ENCODE measurements at regions not wholly inside any gene's neighbourhood (a gene's known extent, or its start where the extent isn't known, plus 50 kb on each side); places are given as distances from the start of the nearest gene placed in this dataset.
"Not testable (repeated sequence)": the region's sequence is repeated elsewhere in the genome, so short reads cannot be mapped to it uniquely, and the experiment has no call there.

- DNase-seq = no peak
These were observed 141.6 kb upstream of the PALMD start for GRCh38 chr1:99504287-99504686.

DNA sequence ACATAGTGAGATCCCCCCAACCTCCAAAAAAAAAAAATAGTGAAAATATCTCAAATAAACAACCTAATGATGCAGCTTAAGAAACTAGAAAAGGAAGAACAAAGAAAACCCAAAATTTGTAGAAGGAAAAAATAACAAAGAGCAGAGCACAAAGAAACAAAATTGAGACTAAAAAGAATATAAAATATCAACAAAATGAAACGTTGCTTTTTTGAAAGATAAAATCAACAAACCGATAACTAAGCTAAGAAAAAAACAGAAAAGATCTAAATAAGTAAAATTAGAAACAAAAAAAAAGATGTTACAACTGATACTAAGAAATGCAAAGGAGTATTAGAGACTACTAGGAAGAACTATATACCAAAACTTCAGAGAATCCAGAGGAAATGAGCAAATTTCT, 139.3 kb upstream of the PALMD start:
- DNase-seq = no peak

- DNase-seq = not testable (repeated sequence)
These were observed 138.5 kb upstream of the PALMD start for GRCh38 chr1:99507446-99507845.

DNA sequence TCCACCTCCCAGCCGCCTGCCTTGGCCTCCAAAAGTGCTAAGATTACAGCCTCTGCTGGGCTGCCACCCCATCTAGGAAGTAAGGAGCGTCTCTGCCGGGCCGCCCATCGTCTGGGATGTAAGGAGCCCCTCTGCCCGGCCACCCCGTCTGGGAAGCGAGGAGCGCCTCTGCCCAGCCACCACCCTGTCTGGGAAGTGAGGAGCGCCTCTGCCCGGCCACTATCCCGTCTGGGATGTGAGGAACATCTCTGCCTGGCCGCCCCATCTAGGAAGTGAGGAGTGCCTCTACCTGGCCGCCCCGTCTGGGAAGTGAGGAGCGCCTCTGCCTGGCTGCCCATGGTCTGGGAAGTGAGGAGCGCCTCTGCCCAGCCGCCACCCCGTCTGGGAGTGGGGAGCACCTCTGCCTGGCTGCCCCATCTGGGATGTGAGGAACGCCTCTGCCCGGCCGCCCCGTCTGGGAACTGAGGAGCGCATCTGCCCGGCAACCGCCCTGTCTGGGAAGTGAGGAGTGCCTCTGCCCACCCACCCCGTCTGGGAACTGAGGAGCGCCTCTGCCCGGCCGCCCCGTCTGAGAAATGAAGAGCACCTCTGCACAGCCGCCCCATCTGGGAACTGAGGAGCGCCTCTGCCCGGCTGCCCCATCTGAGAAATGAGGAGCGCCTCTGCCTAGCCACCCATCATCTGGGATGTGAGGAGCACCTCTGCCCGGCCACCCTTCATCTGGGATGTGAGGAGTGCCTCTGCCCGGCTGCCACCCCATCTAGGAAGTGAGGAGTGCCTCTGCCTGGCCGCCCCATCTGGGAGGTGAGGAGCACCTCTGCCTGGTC, 137.8 kb upstream of the PALMD start:
- no peak for DNase-seq

GRCh38 chr1:99508733-99509445, 137.0 kb upstream of the PALMD start:
- DNase-seq = not testable (repeated sequence)

DNA sequence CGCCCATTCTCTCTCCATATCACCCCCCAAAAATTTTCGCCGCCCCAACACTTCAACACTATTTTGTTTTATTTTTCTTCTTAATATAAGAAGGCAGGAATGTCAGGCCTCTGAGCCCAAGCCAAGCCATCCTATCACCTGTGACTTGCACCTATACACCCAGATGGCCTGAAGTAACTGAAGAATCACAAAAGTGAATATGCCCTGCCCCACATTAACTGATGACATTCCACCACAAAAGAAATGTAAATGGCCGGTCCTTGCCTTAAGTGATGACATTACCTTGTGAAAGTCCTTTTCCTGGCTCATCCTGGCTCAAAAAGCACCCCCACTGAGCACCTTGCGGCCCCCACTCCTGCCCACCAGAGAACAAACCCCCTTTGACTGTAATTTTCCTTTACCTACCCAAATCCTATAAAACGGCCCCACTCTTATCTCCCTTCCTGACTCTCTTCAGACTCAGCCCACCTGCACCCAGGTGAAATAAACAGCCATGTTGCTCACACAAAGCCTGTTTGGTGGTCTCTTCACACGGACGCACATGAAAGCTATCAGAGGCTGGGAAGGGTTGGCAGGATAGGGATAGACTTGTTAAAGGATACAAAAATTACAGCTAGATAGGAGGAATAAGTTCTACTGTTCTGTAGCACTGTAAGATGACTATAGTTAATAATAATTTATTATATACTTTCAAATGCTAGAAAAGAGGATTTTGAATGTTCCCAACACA, 130.9 kb upstream of the PALMD start:
- not testable (repeated sequence) for DNase-seq

DNA sequence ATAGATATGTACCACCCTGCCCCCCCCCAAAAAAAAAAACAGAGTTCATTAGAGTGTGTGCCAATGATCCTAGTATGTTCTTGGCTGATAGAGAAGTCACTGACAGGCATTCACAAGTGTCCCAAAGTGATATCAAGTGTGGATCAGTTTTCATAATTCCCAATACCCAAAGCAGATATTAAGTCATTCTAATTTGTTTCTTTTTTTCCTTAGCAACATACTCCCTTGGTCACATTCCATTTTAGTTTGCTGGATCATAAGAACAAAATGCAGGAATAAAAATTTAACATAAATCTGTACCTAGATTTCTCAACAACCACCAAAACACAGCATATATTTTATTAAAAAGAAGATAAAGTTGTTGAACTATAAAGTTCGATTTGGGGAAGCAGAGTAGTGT, 129.8 kb upstream of the PALMD start:
- no peak for DNase-seq

DNA sequence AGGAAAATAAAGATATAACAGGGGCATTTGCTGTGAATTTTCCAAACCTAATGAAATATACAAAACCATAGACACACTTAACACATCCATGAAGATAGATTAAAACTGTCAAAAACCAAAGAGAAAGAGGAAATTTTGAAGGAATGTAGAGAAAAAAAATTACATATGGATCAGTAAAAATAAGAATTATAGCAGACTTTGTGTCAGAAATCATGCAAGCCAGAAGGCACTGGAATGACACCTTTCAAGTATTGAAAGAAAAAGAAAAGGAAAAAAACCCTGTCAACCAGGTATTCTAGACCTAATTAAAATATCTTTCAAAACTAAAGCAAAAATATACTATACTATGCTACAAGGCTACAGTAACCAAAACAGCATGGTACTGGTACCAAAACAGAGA, 125.8 kb upstream of the PALMD start:
- no peak for DNase-seq

GRCh38 chr1:99525331-99525730, 120.6 kb upstream of the PALMD start:
- no peak for DNase-seq

DNA sequence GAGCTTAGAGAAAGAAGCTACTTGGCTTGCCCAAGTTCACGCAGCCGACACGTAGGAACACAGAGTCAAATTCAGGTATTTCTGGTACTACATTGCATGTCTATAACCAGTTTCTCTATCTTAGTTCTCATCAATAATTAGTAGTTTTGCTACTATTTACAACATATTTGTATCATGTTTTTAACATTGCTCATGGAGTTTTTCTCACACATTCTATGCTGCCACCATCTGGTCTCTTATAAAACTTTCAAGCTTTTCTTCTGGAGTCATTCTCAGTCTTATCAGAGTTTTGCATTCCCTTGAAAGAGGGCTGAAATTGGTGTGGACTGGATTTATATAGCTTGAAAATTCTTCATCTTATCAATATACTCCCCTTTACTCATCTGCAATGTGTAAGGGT, 118.8 kb upstream of the PALMD start:
- DNase-seq = peak; percentile 10

DNA sequence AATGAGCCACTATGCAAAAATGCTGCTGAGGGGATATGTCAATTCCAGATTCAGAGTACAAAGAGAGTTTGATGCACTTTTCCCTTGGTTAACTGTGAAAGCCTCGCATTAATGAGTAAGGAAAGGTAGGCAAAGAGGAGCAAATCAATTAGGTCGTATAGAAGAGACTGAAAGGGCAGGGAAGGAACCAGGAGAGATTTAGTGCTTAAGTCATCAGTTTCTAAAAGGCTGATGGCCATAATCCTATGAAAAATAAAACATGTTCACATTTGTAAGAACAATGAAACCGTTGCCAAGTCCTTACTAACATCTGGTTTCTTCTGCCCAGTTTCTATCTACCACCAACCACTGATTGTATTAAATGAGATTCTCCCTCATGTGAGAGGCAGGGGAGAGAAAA, 118.4 kb upstream of the PALMD start:
- DNase-seq = no peak

GRCh38 chr1:99529002-99529401, 116.9 kb upstream of the PALMD start:
- no peak for DNase-seq

DNA sequence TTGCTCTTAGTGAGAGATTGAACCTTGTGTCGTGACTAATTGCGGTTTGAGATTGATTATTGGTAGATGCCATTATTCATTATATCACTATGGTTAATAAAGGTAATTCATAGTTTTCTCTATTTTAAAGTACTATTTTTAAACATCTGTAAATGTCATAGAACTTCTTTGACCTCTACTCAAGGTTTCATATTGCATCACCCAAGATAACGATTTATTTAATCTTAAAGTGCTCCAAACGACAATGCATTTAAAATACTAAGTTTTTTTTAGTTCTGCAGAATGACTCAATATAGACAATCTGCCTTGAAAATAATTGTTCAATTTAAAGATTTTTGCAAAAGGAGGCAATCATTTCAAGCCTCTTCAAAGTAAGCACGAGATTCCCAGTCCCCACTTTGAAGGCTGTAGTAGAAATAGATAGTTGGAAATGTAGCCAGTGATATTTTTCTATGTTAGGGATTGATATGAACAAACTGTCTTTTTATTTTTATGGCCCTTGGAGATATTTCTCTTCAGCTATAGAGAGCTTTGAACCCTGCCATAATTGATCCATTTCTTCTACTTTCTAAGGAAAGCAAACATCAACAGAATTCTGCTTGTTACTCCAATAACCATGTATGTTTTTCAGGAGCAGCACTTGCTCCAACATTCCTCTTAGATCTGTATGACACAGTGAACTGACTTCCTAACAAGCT, 114.2 kb upstream of the PALMD start:
- no peak for DNase-seq

DNA sequence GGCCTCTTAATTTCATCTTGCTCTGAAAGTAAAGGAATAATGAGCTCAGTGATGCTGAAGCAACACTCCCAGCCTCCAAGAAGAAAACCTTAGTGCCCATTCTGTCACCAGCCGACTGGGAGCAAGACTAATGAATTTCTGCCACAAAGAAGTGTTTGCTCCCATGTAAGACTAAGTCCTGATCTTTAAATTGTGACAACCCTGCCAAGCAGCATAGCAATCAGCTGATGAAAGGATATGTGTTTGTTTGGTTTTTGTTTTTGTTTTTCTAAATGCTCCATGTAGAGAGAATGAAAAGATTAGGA, 113.7 kb upstream of the PALMD start:
- DNase-seq = no peak

GRCh38 chr1:99533909-99534637, 111.8 kb upstream of the PALMD start:
- DNase-seq = no peak

GRCh38 chr1:99534638-99534930, 111.3 kb upstream of the PALMD start:
- DNase-seq = no peak

DNA sequence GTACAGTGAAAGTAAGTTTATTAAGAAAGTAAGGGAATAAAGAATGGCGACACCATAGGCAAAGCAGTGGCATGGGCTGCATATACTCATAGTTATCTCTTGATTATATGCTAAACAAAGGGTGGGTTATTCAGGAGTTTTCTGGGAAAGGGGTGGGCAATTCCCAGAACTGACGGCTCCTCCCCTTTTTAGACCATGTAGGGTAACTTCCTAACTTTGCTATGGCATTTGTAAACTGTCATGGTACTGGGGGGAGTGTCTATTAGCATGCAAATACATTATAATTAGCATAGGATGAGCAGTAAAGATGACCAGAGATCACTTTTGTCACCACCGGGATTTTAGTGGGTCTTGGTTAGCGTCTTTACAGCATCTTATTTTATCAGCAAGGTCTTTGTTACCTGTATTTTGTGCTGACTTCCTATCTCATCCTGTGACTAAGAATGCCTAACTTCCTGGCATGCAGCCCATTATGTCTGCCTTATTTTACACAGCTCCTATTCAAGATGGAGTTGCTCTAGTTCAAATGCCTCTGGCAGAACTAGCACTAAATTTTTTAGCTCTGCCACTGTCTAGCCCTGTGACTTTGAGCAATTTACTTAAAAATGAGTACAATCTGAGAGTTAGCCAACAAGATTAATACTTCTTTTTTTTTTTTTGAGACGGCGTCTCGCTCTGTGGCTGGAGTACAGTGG, 110.3 kb upstream of the PALMD start:
- no peak for DNase-seq

DNA sequence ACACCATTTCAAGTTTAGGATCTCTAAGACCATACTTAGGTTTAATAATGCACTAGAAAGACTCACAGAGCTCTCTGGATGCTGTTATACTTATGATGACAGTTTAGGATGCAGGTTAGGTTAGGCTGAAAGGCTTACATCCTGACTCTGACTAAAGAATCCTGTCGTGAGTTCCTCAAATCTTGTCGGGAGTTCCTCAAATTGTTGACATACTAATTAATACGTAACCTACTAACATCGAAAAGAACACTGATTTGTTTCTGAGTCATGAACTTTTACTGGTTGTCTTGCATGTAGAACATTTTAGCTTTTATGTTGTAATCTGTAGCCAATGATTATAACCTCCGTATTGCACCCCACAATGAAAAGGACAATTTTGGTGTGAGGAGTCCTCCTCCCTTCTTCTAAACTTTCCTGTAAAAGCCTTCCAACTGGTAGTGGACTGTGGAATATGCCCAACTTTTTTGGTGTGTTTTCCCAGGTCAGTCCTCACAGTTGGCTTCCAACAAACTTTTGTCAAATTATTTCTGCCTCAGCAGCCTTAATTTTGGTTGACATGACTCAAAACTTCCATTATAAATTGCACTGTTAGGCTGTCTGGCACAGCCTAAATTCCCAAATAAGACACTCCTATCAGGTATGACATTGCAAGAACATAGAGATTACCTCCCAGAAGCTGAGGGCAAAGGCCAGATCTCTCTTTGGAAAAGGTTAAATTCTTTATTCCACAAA, 107.9 kb upstream of the PALMD start:
- no peak for DNase-seq

GRCh38 chr1:99538618-99538956, 107.3 kb upstream of the PALMD start:
- no peak for DNase-seq

DNA sequence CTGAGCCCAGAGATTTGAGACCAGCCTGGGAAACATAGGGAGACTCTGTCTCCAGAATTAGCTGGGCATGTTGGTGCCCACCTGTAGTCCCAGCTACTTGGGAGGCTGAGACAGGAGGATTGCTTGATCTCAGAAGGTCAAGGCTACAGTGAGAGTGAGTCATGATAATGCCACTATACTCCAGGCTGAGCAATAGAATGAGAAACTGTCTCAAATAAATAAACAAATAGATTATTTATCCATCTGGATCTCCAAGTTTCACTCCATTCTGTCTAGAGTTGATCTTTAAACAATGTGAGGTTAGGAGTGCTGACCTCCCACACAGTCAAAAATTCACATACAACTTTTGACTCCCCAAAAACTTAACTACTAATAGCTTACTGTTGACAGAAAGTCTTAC, 106.8 kb upstream of the PALMD start:
- DNase-seq = no peak

GRCh38 chr1:99540744-99541143, 105.2 kb upstream of the PALMD start:
- no peak for DNase-seq

DNA sequence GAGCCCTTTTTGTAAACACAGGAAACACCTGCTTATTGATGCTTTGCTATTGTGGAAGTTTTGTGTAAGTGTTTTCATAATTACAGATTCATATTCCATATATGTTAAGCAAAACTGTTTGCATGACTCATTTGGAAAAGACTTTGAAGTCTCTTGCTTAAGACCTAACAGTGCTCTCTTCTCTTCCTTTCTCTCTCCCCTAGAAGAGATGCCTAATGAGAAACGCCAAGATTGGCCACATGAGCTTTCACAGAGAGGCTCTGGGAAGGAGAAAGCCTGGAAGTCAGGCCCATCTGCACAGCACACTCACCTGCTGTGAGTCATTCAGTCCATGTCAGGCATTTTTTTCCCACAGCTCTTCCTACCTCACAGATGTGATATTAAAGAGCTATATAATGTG, 101.6 kb upstream of the PALMD start:
- DNase-seq = no peak

Measured in midbrain (tissue), 1 donor.